ENCODE measurements at regions not wholly inside any gene's neighbourhood (a gene's known extent, or its start where the extent isn't known, plus 50 kb on each side); places are given as distances from the start of the nearest gene placed in this dataset.
"Not testable (repeated sequence)": the region's sequence is repeated elsewhere in the genome, so short reads cannot be mapped to it uniquely, and the experiment has no call there.

DNA sequence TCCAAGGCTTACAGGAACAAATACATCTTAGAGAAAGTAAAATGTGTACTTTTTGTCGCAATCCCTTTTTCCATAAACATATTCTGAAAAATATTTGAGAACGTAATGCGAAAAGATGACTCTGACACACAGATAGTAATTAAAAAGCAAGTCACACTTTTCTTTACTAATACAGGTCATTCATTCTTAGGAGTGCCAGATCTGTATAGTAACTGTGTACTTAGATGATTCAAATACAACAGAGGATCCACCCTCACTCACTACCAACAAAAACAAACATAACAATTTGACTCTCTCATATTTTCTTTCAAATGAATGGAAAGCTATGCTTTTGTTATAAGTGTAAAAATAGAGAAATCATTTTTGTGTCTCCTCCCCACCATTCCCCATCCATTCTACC is 795.4 kb downstream of the SLC6A15 start:
- no peak overlapping the region for H3K4me2 ChIP-seq (ENCODE audit: control insufficient read depth, extremely low read depth, insufficient read depth, low read depth, low read length)
- H3K9ac ChIP-seq (ENCODE audit: control insufficient read depth, extremely low read depth, insufficient read depth, low read length), result no peak overlapping the region
- dilution Hi-C loops (cut with MboI; ENCODE audit: extremely low pct_ligation_motif_present, low sequenced_read_pairs), result no loop called here
- H3K4me3 ChIP-seq (ENCODE audit: control insufficient read depth in 2 of 3, extremely low read depth in 1 of 3, insufficient read depth in 2 of 3, low read depth in 1 of 3, low read length in 3 of 3), result no peak overlapping the region
- H3K27ac ChIP-seq (ENCODE audit: control insufficient read depth, insufficient read depth, low read length), result no peak overlapping the region
- H3K4me1 ChIP-seq (ENCODE audit: control insufficient read depth, extremely low read depth, insufficient read depth, low read length), result no peaks in the 10 kb centered on the region
- no peak for DNase-seq (ENCODE audit: low read depth, low spot score)
- no peaks in the 10 kb centered on the region for H4K20me1 ChIP-seq (ENCODE audit: control insufficient read depth, extremely low read depth, insufficient read depth, low read length)
- TF ChIP-seq EZH2 (IDR thresholded peaks at IDR 0.05; ENCODE audit: low read length) (no peak), CTCF (optimal IDR thresholded peaks at IDR 0.05 in 1 of 3, IDR thresholded peaks at IDR 0.05 in 1 of 3, conservative IDR thresholded peaks at IDR 0.05 in 1 of 3; ENCODE audit: extremely low read depth in 1 of 3, insufficient read depth in 2 of 3, low read length in 3 of 3) (no peak)
- H3K27me3 ChIP-seq (ENCODE audit: control insufficient read depth, extremely low read depth, insufficient read depth, low read length), result no peaks in the 10 kb centered on the region
- no peaks in the 10 kb centered on the region for H3K9me1 ChIP-seq (ENCODE audit: control insufficient read depth, extremely low read depth, insufficient read depth, low read length)
- no peaks in the 10 kb centered on the region for H3K79me2 ChIP-seq (ENCODE audit: control insufficient read depth, insufficient read depth, low read length)
- no peak overlapping the region for H2AFZ ChIP-seq (ENCODE audit: control insufficient read depth, low read length)
- H3K36me3 ChIP-seq (ENCODE audit: control insufficient read depth in 2 of 2, extremely low read depth in 1 of 2, insufficient read depth in 2 of 2, low read length in 2 of 2), result no peaks in the 10 kb centered on the region
- H3K9me3 ChIP-seq (ENCODE audit: control insufficient read depth, low read depth, low read length), result no peaks in the 10 kb centered on the region
- no peak for FAIRE-seq

GRCh38 chr12:84113666-84114065 is 798.9 kb downstream of the SLC6A15 start:
- Histone ChIP-seq H3K4me1 (ENCODE audit: control insufficient read depth, extremely low read depth, insufficient read depth, low read length) (no peaks in the 10 kb centered on the region), H3K9me3 (ENCODE audit: control insufficient read depth, low read depth, low read length) (no peaks in the 10 kb centered on the region), H3K9ac (ENCODE audit: control insufficient read depth, extremely low read depth, insufficient read depth, low read length) (no peak overlapping the region), H3K36me3 (ENCODE audit: control insufficient read depth in 2 of 2, extremely low read depth in 1 of 2, insufficient read depth in 2 of 2, low read length in 2 of 2) (no peaks in the 10 kb centered on the region), H2AFZ (ENCODE audit: control insufficient read depth, low read length) (no peak overlapping the region), H3K4me3 (ENCODE audit: control insufficient read depth in 2 of 3, extremely low read depth in 1 of 3, insufficient read depth in 2 of 3, low read depth in 1 of 3, low read length in 3 of 3) (no peak overlapping the region), H3K79me2 (ENCODE audit: control insufficient read depth, insufficient read depth, low read length) (no peaks in the 10 kb centered on the region), H3K4me2 (ENCODE audit: control insufficient read depth, extremely low read depth, insufficient read depth, low read depth, low read length) (no peak overlapping the region), H3K27me3 (ENCODE audit: control insufficient read depth, extremely low read depth, insufficient read depth, low read length) (no peaks in the 10 kb centered on the region), H3K27ac (ENCODE audit: control insufficient read depth, insufficient read depth, low read length) (no peak overlapping the region), H4K20me1 (ENCODE audit: control insufficient read depth, extremely low read depth, insufficient read depth, low read length) (no peaks in the 10 kb centered on the region), H3K9me1 (ENCODE audit: control insufficient read depth, extremely low read depth, insufficient read depth, low read length) (no peaks in the 10 kb centered on the region)
- DNase-seq (ENCODE audit: low read depth, low spot score), result no peak
- TF ChIP-seq EZH2 (IDR thresholded peaks at IDR 0.05; ENCODE audit: low read length) (no peak), CTCF (optimal IDR thresholded peaks at IDR 0.05 in 1 of 3, IDR thresholded peaks at IDR 0.05 in 1 of 3, conservative IDR thresholded peaks at IDR 0.05 in 1 of 3; ENCODE audit: extremely low read depth in 1 of 3, insufficient read depth in 2 of 3, low read length in 3 of 3) (no peak)
- dilution Hi-C loops (cut with MboI; ENCODE audit: extremely low pct_ligation_motif_present, low sequenced_read_pairs), result no loop called here
- no peak for FAIRE-seq

DNA sequence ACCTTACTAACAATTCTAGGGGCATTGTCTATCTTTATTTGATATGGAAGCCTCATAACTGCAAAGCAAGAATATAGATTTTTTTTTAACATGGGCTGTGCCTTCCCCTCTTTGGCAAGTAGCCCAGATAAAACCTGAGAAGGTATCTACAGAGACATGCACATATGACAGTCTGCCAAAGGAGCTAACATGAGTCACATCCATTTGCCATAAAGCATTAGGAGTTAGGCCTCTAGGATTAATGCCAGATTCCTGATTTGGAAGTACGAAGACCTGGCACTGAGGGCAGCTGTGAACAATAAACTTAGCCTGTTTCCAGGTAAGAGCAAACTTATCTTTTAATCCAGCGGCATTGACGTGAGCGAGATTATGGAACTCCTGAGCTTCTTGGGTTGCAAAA is 808.7 kb downstream of the SLC6A15 start:
- H3K4me3 ChIP-seq (ENCODE audit: control insufficient read depth in 2 of 3, extremely low read depth in 1 of 3, insufficient read depth in 2 of 3, low read depth in 1 of 3, low read length in 3 of 3); H3K9me1 ChIP-seq (ENCODE audit: control insufficient read depth, extremely low read depth, insufficient read depth, low read length); H3K4me1 ChIP-seq (ENCODE audit: control insufficient read depth, extremely low read depth, insufficient read depth, low read length); H3K4me2 ChIP-seq (ENCODE audit: control insufficient read depth, extremely low read depth, insufficient read depth, low read depth, low read length); DNase-seq (ENCODE audit: low read depth, low spot score); H4K20me1 ChIP-seq (ENCODE audit: control insufficient read depth, extremely low read depth, insufficient read depth, low read length); dilution Hi-C loops (cut with MboI; ENCODE audit: extremely low pct_ligation_motif_present, low sequenced_read_pairs); H3K27ac ChIP-seq (ENCODE audit: control insufficient read depth, insufficient read depth, low read length); H3K27me3 ChIP-seq (ENCODE audit: control insufficient read depth, extremely low read depth, insufficient read depth, low read length); H3K9me3 ChIP-seq (ENCODE audit: control insufficient read depth, low read depth, low read length); H3K79me2 ChIP-seq (ENCODE audit: control insufficient read depth, insufficient read depth, low read length); H3K9ac ChIP-seq (ENCODE audit: control insufficient read depth, extremely low read depth, insufficient read depth, low read length); H3K36me3 ChIP-seq (ENCODE audit: control insufficient read depth in 2 of 2, extremely low read depth in 1 of 2, insufficient read depth in 2 of 2, low read length in 2 of 2): not testable (repeated sequence)
- H2AFZ ChIP-seq (ENCODE audit: control insufficient read depth, low read length), result peak overlapping the region; percentile 54
- peak; percentile 93 for FAIRE-seq

- H3K4me1 ChIP-seq (ENCODE audit: control insufficient read depth, extremely low read depth, insufficient read depth, low read length); FAIRE-seq; H3K4me2 ChIP-seq (ENCODE audit: control insufficient read depth, extremely low read depth, insufficient read depth, low read depth, low read length); H3K9me3 ChIP-seq (ENCODE audit: control insufficient read depth, low read depth, low read length); DNase-seq (ENCODE audit: low read depth, low spot score); H3K9ac ChIP-seq (ENCODE audit: control insufficient read depth, extremely low read depth, insufficient read depth, low read length); H3K9me1 ChIP-seq (ENCODE audit: control insufficient read depth, extremely low read depth, insufficient read depth, low read length); H3K4me3 ChIP-seq (ENCODE audit: control insufficient read depth in 2 of 3, extremely low read depth in 1 of 3, insufficient read depth in 2 of 3, low read depth in 1 of 3, low read length in 3 of 3); H3K36me3 ChIP-seq (ENCODE audit: control insufficient read depth in 2 of 2, extremely low read depth in 1 of 2, insufficient read depth in 2 of 2, low read length in 2 of 2); H3K27me3 ChIP-seq (ENCODE audit: control insufficient read depth, extremely low read depth, insufficient read depth, low read length); H4K20me1 ChIP-seq (ENCODE audit: control insufficient read depth, extremely low read depth, insufficient read depth, low read length); H3K79me2 ChIP-seq (ENCODE audit: control insufficient read depth, insufficient read depth, low read length); dilution Hi-C loops (cut with MboI; ENCODE audit: extremely low pct_ligation_motif_present, low sequenced_read_pairs); H2AFZ ChIP-seq (ENCODE audit: control insufficient read depth, low read length); H3K27ac ChIP-seq (ENCODE audit: control insufficient read depth, insufficient read depth, low read length): not testable (repeated sequence)
Measured at GRCh38 chr12:84101963-84102362, 810.6 kb downstream of the SLC6A15 start.

Data from keratinocyte (primary cell).